ENCODE measurements at regions not wholly inside any gene's neighbourhood (a gene's known extent, or its start where the extent isn't known, plus 50 kb on each side); places are given as distances from the start of the nearest gene placed in this dataset.

DNA sequence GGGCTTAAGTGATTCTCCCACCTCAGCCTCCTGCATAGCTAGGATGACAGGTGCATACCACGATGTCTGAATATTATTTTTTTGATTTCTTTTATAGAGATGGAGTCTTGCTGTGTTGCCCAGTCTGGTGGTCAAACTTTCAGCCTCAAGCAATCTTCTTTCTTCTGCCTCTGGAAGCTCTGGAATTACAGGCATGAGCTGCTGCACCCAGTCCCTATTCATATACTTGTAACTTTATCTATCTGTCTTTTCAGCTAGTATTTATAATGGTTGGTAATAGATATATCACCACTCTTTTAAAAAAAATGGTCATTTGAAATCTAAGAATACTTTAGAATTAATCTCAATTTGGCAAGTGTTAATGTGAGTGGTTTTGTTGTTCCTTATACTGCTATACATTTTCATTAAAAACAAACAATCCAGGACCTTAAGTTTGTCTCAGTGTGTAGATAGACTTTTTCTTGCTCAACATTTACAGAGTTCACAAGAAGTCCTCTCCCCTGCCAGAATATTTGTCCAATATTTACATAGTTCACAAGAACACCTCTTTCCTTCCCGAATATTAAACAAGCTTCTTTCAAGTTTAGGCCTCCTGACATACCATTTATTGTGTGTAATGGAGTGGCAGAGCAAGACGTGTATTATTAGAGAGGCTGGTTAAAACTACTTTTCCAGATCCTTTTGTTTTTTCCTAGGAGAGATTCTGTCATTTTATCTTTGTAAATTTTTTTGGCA lies 1197.4 kb upstream of the ADGRL3 start:
- WGBS (ENCODE audit: low lambda C conversion rate, missing lambda C conversion rate): 76% methylated on average over 3 of the region's 3 CpGs
- no peak for DNase-seq (ENCODE audit: low spot score)
- H3K27ac ChIP-seq: no peak overlapping the region

GRCh38 chr4:60013464-60014184 lies 1186.5 kb upstream of the ADGRL3 start:
- Histone ChIP-seq H3K9me2 (replicated peaks; ENCODE audit: insufficient read depth) (no peaks in the 10 kb centered on the region), H4K20me1 (ENCODE audit: insufficient read depth, poor library complexity, severe bottlenecking) (no peaks in the 10 kb centered on the region), H3K4me2 (no peak overlapping the region), H3K79me2 (no peaks in the 10 kb centered on the region), H3K4me1 (ENCODE audit: insufficient read depth) (no peaks in the 10 kb centered on the region), H2AFZ (no peak overlapping the region), H3K27me3 (no peaks in the 10 kb centered on the region), H3K4me3 (no peak overlapping the region), H3K27ac (no peak overlapping the region), H3K9me3 (ENCODE audit: low read depth) (no peaks in the 10 kb centered on the region), H3K36me3 (replicated peaks; ENCODE audit: insufficient read depth, low read depth) (no peaks in the 10 kb centered on the region)
- TF ChIP-seq EZH2phosphoT487 (IDR thresholded peaks at IDR 0.05; ENCODE audit: low read depth, severe bottlenecking, unreplicated experiment) (no peak), CTCF (IDR thresholded peaks at IDR 0.05; ENCODE audit: poor library complexity) (no peak), EZH2 (IDR thresholded peaks at IDR 0.05; ENCODE audit: borderline replicate concordance) (no peak)
- no peak for DNase-seq (ENCODE audit: low spot score)
- WGBS (ENCODE audit: low lambda C conversion rate, missing lambda C conversion rate): 97% methylated on average over 2 of the region's 2 CpGs

More for the DNA sequence above, 1197.4 kb upstream of the ADGRL3 start:
- no peaks in the 10 kb centered on the region for H3K4me1 ChIP-seq (ENCODE audit: insufficient read depth)
- H3K9me2 ChIP-seq (replicated peaks; ENCODE audit: insufficient read depth): no peaks in the 10 kb centered on the region
- H3K36me3 ChIP-seq (replicated peaks; ENCODE audit: insufficient read depth, low read depth): no peaks in the 10 kb centered on the region
- H3K79me2 ChIP-seq: no peaks in the 10 kb centered on the region
- no peaks in the 10 kb centered on the region for H4K20me1 ChIP-seq (ENCODE audit: insufficient read depth, poor library complexity, severe bottlenecking)
- no peaks in the 10 kb centered on the region for H3K27me3 ChIP-seq
- no peaks in the 10 kb centered on the region for H3K9me3 ChIP-seq (ENCODE audit: low read depth)
- no peak overlapping the region for H3K4me3 ChIP-seq
- H2AFZ ChIP-seq: no peak overlapping the region
- H3K4me2 ChIP-seq: no peak overlapping the region
- TF ChIP-seq EZH2 (IDR thresholded peaks at IDR 0.05; ENCODE audit: borderline replicate concordance): no peak
- no peak for TF ChIP-seq EZH2phosphoT487 (IDR thresholded peaks at IDR 0.05; ENCODE audit: low read depth, severe bottlenecking, unreplicated experiment)
- TF ChIP-seq CTCF (IDR thresholded peaks at IDR 0.05; ENCODE audit: poor library complexity): no peak

GRCh38 chr4:60016971-60017370 lies 1183.2 kb upstream of the ADGRL3 start:
- no peaks in the 10 kb centered on the region for H3K9me2 ChIP-seq (replicated peaks; ENCODE audit: insufficient read depth)
- H3K79me2 ChIP-seq: no peaks in the 10 kb centered on the region
- H3K4me1 ChIP-seq (ENCODE audit: insufficient read depth): no peaks in the 10 kb centered on the region
- no peak overlapping the region for H3K27ac ChIP-seq
- no peak overlapping the region for H2AFZ ChIP-seq
- 70% methylated on average over 1 of the region's 1 CpG for WGBS (ENCODE audit: low lambda C conversion rate, missing lambda C conversion rate)
- no peak for DNase-seq (ENCODE audit: low spot score)
- no peaks in the 10 kb centered on the region for H3K27me3 ChIP-seq
- H3K4me2 ChIP-seq: no peak overlapping the region
- H4K20me1 ChIP-seq (ENCODE audit: insufficient read depth, poor library complexity, severe bottlenecking): no peaks in the 10 kb centered on the region
- TF ChIP-seq EZH2phosphoT487 (IDR thresholded peaks at IDR 0.05; ENCODE audit: low read depth, severe bottlenecking, unreplicated experiment) (no peak), CTCF (IDR thresholded peaks at IDR 0.05; ENCODE audit: poor library complexity) (no peak), EZH2 (IDR thresholded peaks at IDR 0.05; ENCODE audit: borderline replicate concordance) (no peak)
- H3K36me3 ChIP-seq (replicated peaks; ENCODE audit: insufficient read depth, low read depth): no peaks in the 10 kb centered on the region
- H3K4me3 ChIP-seq: no peak overlapping the region
- no peaks in the 10 kb centered on the region for H3K9me3 ChIP-seq (ENCODE audit: low read depth)

Data from hepatocyte (in vitro differentiated cells).